ENCODE measurements at regions not wholly inside any gene's neighbourhood (a gene's known extent, or its start where the extent isn't known, plus 50 kb on each side); places are given as distances from the start of the nearest gene placed in this dataset.

- no peak for TF ChIP-seq CTCF (IDR thresholded peaks at IDR 0.05)
- peak in 1 of 4 donors; percentile 47 for ATAC-seq
- H3K27me3 ChIP-seq = no peaks in the 10 kb centered on the region
- H3K36me3 ChIP-seq = no peaks in the 10 kb centered on the region
- 12 to 14% methylated on average over 2 of the region's 2 CpGs for WGBS, 2 donors
- H3K9me3 ChIP-seq = no peaks in the 10 kb centered on the region
- H3K4me3 ChIP-seq = no peak overlapping the region
- intact Hi-C loops (cut with DNase I) = no loop called here
- no peak overlapping the region for H3K27ac ChIP-seq
- H3K4me1 ChIP-seq = no peaks in the 10 kb centered on the region
- no peak for FAIRE-seq
- no peak for DNase-seq
These were observed 603.6 kb downstream of the PLOD2 start for GRCh38 chr3:145557405-145557804.

- Histone ChIP-seq H3K4me1 (no peaks in the 10 kb centered on the region), H3K27ac (no peak overlapping the region), H3K36me3 (no peaks in the 10 kb centered on the region), H3K27me3 (no peaks in the 10 kb centered on the region), H3K9me3 (no peaks in the 10 kb centered on the region), H3K4me3 (no peak overlapping the region)
- FAIRE-seq = no peak
- TF ChIP-seq CTCF (IDR thresholded peaks at IDR 0.05) = no peak
- no peak for ATAC-seq
- intact Hi-C loops (cut with DNase I) = no loop called here
- no peak for DNase-seq
- WGBS, 2 donors = 63 to 77% methylated on average over 1 of the region's 1 CpG
These were observed 582.5 kb downstream of the PLOD2 start for GRCh38 chr3:145578471-145578870.

- DNase-seq (no peak), ATAC-seq (no peak), FAIRE-seq (no peak)
- Histone ChIP-seq H3K36me3 (no peaks in the 10 kb centered on the region), H3K9me3 (no peaks in the 10 kb centered on the region), H3K4me1 (no peaks in the 10 kb centered on the region), H3K4me3 (no peak overlapping the region), H3K27me3 (no peaks in the 10 kb centered on the region), H3K27ac (no peak overlapping the region)
- no peak for TF ChIP-seq CTCF (IDR thresholded peaks at IDR 0.05)
- intact Hi-C loops (cut with DNase I) = no loop called here
These were observed 579.3 kb downstream of the PLOD2 start for GRCh38 chr3:145581694-145582093.

GRCh38 chr3:145604851-145605250, 556.1 kb downstream of the PLOD2 start:
- DNase-seq = no peak
- H3K4me1 ChIP-seq = no peaks in the 10 kb centered on the region
- no peak for FAIRE-seq
- TF ChIP-seq CTCF (IDR thresholded peaks at IDR 0.05) = no peak
- no peak for ATAC-seq
- no peaks in the 10 kb centered on the region for H3K36me3 ChIP-seq
- H3K9me3 ChIP-seq = no peaks in the 10 kb centered on the region
- no peaks in the 10 kb centered on the region for H3K27me3 ChIP-seq
- H3K27ac ChIP-seq = no peak overlapping the region
- intact Hi-C loops (cut with DNase I) = no loop called here
- no peak overlapping the region for H3K4me3 ChIP-seq

- no peak for FAIRE-seq
- no peaks in the 10 kb centered on the region for H3K4me1 ChIP-seq
- TF ChIP-seq CTCF (IDR thresholded peaks at IDR 0.05) = no peak
- WGBS, 2 donors = 52 to 64% methylated on average over 3 of the region's 3 CpGs
- no peak for ATAC-seq
- intact Hi-C loops (cut with DNase I) = no loop called here
- no peaks in the 10 kb centered on the region for H3K36me3 ChIP-seq
- H3K9me3 ChIP-seq = no peaks in the 10 kb centered on the region
- DNase-seq = no peak
- no peak overlapping the region for H3K27ac ChIP-seq
- H3K27me3 ChIP-seq = no peaks in the 10 kb centered on the region
- no peak overlapping the region for H3K4me3 ChIP-seq
These were observed 541.0 kb downstream of the PLOD2 start for GRCh38 chr3:145620002-145620401.
